ENCODE measurements at regions not wholly inside any gene's neighbourhood (a gene's known extent, or its start where the extent isn't known, plus 50 kb on each side); places are given as distances from the start of the nearest gene placed in this dataset.

GRCh38 chr4:33841120-33841519 lies 2403.2 kb downstream of the ARAP2 start:
- TF ChIP-seq JUND (IDR thresholded peaks at IDR 0.05; ENCODE audit: low read length) (no peak), RAD21 (IDR thresholded peaks at IDR 0.05 in 1 of 2, conservative IDR thresholded peaks at IDR 0.05 in 1 of 2; ENCODE audit: low read depth in 2 of 2, low read length in 2 of 2) (no peak), SIN3A (conservative IDR thresholded peaks at IDR 0.05 in 1 of 2, IDR thresholded peaks at IDR 0.05 in 1 of 2; ENCODE audit: low read depth in 1 of 2, low read length in 2 of 2) (no peak), CTCF (IDR thresholded peaks at IDR 0.05; ENCODE audit: control extremely low read depth in 1 of 3, insufficient read depth in 1 of 3, low read depth in 1 of 3, low read length in 3 of 3) (no peak), POLR2A (IDR thresholded peaks at IDR 0.05; ENCODE audit: control extremely low read depth in 1 of 2, low read depth in 2 of 2, low read length in 2 of 2) (no peak), EP300 (IDR thresholded peaks at IDR 0.05; ENCODE audit: borderline replicate concordance in 1 of 2, low read depth in 2 of 2, low read length in 2 of 2) (peak in 1 of 2 experiments; percentile 19; a peak in 1 of 3 replicates), RBBP5 (IDR thresholded peaks at IDR 0.05; ENCODE audit: borderline replicate concordance, low read depth, low read length) (no peak), MAFK (IDR thresholded peaks at IDR 0.05; ENCODE audit: low read depth, low read length) (no peak)
- TF ChIP-seq, protein P1, sequence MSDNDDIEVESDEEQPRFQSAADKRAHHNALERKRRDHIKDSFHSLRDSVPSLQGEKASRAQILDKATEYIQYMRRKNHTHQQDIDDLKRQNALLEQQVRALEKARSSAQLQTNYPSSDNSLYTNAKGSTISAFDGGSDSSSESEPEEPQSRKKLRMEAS (IDR thresholded peaks at IDR 0.05): no peak
